NCI-H146 treated with DMSO at 0.1 percent for 48 hours (cell line): ENCODE measurements at regions not wholly inside any gene's neighbourhood (a gene's known extent, or its start where the extent isn't known, plus 50 kb on each side); places are given as distances from the start of the nearest gene placed in this dataset.

Source experiments
- DNase-seq: peaks from one replicate; lab custom pipeline; 2025; ENCODE audit not compliant: unreplicated experiment; lab: John Stamatoyannopoulos, UW

DNA sequence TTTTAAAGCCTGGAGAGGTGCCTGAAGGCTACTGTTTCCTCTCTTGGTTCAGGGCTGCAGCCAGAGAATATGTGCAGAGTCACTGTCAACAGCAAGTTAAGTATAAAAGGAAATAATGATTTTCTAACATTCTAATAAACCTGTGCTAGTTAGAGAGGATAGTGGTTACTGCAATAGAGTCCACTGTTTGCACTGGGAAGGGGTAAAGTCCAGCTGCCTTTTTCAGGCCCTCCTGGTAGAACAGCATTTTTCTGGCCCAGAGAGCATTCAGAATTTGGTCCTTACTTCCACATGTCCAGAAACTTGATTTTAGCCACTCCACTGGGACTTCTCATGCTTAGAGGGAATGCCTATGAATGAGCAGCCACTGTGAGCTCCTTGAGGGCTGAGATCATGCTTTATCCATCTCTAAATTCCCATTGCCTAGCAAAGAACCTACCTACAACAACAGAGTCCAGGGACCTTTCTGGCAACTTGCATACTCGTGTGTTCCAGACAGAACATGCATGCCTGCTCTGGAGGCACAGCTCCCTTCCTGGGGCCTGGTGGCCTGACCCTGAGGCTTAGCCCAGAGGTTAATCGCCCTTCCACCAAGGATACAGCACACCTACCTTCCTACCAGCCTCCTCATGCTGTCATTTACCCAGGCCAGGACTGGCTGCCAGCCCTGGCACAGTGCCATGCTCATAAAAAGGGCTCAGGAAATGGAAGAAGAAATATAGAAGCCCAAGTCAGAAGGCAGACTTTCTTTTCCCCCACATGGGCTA lies 50.3 kb upstream of the ATP13A3 start:
- DNase-seq: peak; percentile 40
